ENCODE measurements at regions not wholly inside any gene's neighbourhood (a gene's known extent, or its start where the extent isn't known, plus 50 kb on each side); places are given as distances from the start of the nearest gene placed in this dataset.

GRCh38 chr7:9890092-9890491, 1083.6 kb upstream of the PHF14 start:
- no peak for TF ChIP-seq POLR2AphosphoS5 (IDR thresholded peaks at IDR 0.05)
- TF ChIP-seq CTCF (IDR thresholded peaks at IDR 0.05), result no peak
- no peak for TF ChIP-seq EP300 (IDR thresholded peaks at IDR 0.05)
- no peak for TF ChIP-seq POLR2A (IDR thresholded peaks at IDR 0.05)
- H3K36me3 ChIP-seq, result no peaks in the 10 kb centered on the region
- H3K4me3 ChIP-seq, result no peak overlapping the region
- H3K27ac ChIP-seq, result no peak overlapping the region
- H3K27me3 ChIP-seq, result no peaks in the 10 kb centered on the region
- 77 to 95% methylated on average over 2 to 3 of the region's 3 CpGs for WGBS, 2 donors (ENCODE audit: low coverage in 1 of 2)
- no peaks in the 10 kb centered on the region for H3K4me1 ChIP-seq
- H3K9me3 ChIP-seq, result peaks cover 0 to 6% (median 0%) of the 10 kb centered on the region in 3 donors
- ATAC-seq, result no peak

GRCh38 chr7:9891056-9891455, 1082.6 kb upstream of the PHF14 start:
- Histone ChIP-seq H3K36me3 (no peaks in the 10 kb centered on the region), H3K9me3 (peaks cover 0 to 15% (median 0%) of the 10 kb centered on the region in 3 donors), H3K27ac (no peak overlapping the region), H3K4me3 (no peak overlapping the region), H3K27me3 (no peaks in the 10 kb centered on the region), H3K4me1 (no peaks in the 10 kb centered on the region)
- TF ChIP-seq POLR2AphosphoS5 (IDR thresholded peaks at IDR 0.05) (no peak), CTCF (IDR thresholded peaks at IDR 0.05) (no peak), EP300 (IDR thresholded peaks at IDR 0.05) (no peak), POLR2A (IDR thresholded peaks at IDR 0.05) (no peak)
- ATAC-seq, result no peak
- WGBS, 2 donors (ENCODE audit: low coverage in 1 of 2), result 76 to 90% methylated on average over 3 of the region's 3 CpGs

- WGBS, 2 donors (ENCODE audit: low coverage in 1 of 2), result 72 to 74% methylated on average over 2 of the region's 2 CpGs
These were observed 1073.3 kb upstream of the PHF14 start for GRCh38 chr7:9900339-9900738.

GRCh38 chr7:9921326-9921725, 1052.3 kb upstream of the PHF14 start:
- Histone ChIP-seq H3K4me3 (no peak overlapping the region), H3K4me1 (no peaks in the 10 kb centered on the region), H3K9me3 (no peaks in the 10 kb centered on the region), H3K27me3 (no peaks in the 10 kb centered on the region), H3K27ac (no peak overlapping the region), H3K36me3 (no peaks in the 10 kb centered on the region)
- no peak for ATAC-seq
- WGBS, 2 donors (ENCODE audit: low coverage in 1 of 2), result 87 to 89% methylated on average over 2 to 3 of the region's 3 CpGs
- TF ChIP-seq EP300 (IDR thresholded peaks at IDR 0.05) (no peak), CTCF (IDR thresholded peaks at IDR 0.05) (no peak), POLR2A (IDR thresholded peaks at IDR 0.05) (no peak), POLR2AphosphoS5 (IDR thresholded peaks at IDR 0.05) (no peak)

More at GRCh38 chr7:9900339-9900738, 1073.3 kb upstream of the PHF14 start:
- Histone ChIP-seq H3K4me3 (no peak overlapping the region), H3K27ac (no peak overlapping the region), H3K36me3 (no peaks in the 10 kb centered on the region), H3K4me1 (no peaks in the 10 kb centered on the region), H3K27me3 (no peaks in the 10 kb centered on the region), H3K9me3 (peaks cover 0 to 32% (median 0%) of the 10 kb centered on the region in 3 donors)
- no peak for ATAC-seq
- TF ChIP-seq POLR2AphosphoS5 (IDR thresholded peaks at IDR 0.05), result no peak
- TF ChIP-seq POLR2A (IDR thresholded peaks at IDR 0.05), result no peak
- no peak for TF ChIP-seq EP300 (IDR thresholded peaks at IDR 0.05)
- no peak for TF ChIP-seq CTCF (IDR thresholded peaks at IDR 0.05)

GRCh38 chr7:9937944-9938631, 1035.6 kb upstream of the PHF14 start:
- ATAC-seq, result no peak
- H3K4me3 ChIP-seq, result no peak overlapping the region
- H3K27ac ChIP-seq, result no peak overlapping the region
- 55 to 62% methylated on average over 2 of the region's 2 CpGs for WGBS, 2 donors (ENCODE audit: low coverage in 1 of 2)
- no peaks in the 10 kb centered on the region for H3K9me3 ChIP-seq
- no peaks in the 10 kb centered on the region for H3K36me3 ChIP-seq
- TF ChIP-seq EP300 (IDR thresholded peaks at IDR 0.05) (no peak), CTCF (IDR thresholded peaks at IDR 0.05) (no peak), POLR2AphosphoS5 (IDR thresholded peaks at IDR 0.05) (no peak)
- H3K27me3 ChIP-seq, result no peaks in the 10 kb centered on the region
- no peaks in the 10 kb centered on the region for H3K4me1 ChIP-seq
